Erythroblast (primary cell): ENCODE measurements at regions not wholly inside any gene's neighbourhood (a gene's known extent, or its start where the extent isn't known, plus 50 kb on each side); places are given as distances from the start of the nearest gene placed in this dataset.

Source experiments
- GATA1 ChIP-seq: IDR thresholded peaks from 2 replicates; pipeline ENCODE4 v1.6.1; 2011; ENCODE audit warnings: low read depth, mild to moderate bottlenecking, control low read depth, low read length, moderate library complexity
- POLR2A ChIP-seq: IDR thresholded peaks from 2 replicates; pipeline ENCODE4 v1.6.1; 2011; ENCODE audit warnings: mild to moderate bottlenecking, low read length

DNA sequence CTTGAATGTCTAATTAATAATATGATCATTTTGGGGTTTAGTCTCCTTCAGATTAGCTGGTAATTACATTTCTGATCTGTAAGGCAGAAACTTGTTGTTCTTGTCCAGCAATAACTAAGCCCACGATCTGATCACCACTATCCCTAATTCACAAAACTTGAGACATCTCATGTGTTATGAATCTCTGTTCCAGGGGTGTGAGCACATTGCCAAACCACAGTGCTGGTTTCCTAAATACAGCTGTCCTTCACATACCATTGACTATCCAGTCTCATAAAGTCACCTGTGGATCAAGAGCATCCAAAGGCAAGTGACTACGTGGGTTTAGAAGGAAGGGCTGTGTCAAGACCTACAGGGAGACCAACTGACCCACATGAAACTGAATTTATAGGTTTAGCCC, 134.1 kb upstream of the PRLR start:
- TF ChIP-seq POLR2A (no peak), GATA1 (no peak)
